Fibroblast of skin of scalp (primary cell): ENCODE measurements at regions not wholly inside any gene's neighbourhood (a gene's known extent, or its start where the extent isn't known, plus 50 kb on each side); places are given as distances from the start of the nearest gene placed in this dataset.
"Not testable (repeated sequence)": the region's sequence is repeated elsewhere in the genome, so short reads cannot be mapped to it uniquely, and the experiment has no call there.

Experiments
- DNase-seq: peaks from one replicate; pipeline ENCODE4 v3.0.0-alpha.2; 2013

GRCh38 chr2:152273732-152274260 lies 61.2 kb upstream of the FMNL2 start:
- not testable (repeated sequence) for DNase-seq

GRCh38 chr2:152277896-152278295 lies 57.1 kb upstream of the FMNL2 start:
- not testable (repeated sequence) for DNase-seq

GRCh38 chr2:152278526-152278925 lies 56.4 kb upstream of the FMNL2 start:
- no peak for DNase-seq

GRCh38 chr2:152279367-152279766 lies 55.6 kb upstream of the FMNL2 start:
- DNase-seq, result not testable (repeated sequence)

- no peak for DNase-seq
Observed at GRCh38 chr2:152280780-152281179, 54.2 kb upstream of the FMNL2 start.

- DNase-seq, result no peak
Observed at GRCh38 chr2:152283392-152283791, 51.6 kb upstream of the FMNL2 start.

- DNase-seq, result no peak
Observed at GRCh38 chr2:152284398-152284797, 50.6 kb upstream of the FMNL2 start.
